ENCODE measurements at regions not wholly inside any gene's neighbourhood (a gene's known extent, or its start where the extent isn't known, plus 50 kb on each side); places are given as distances from the start of the nearest gene placed in this dataset.

DNA sequence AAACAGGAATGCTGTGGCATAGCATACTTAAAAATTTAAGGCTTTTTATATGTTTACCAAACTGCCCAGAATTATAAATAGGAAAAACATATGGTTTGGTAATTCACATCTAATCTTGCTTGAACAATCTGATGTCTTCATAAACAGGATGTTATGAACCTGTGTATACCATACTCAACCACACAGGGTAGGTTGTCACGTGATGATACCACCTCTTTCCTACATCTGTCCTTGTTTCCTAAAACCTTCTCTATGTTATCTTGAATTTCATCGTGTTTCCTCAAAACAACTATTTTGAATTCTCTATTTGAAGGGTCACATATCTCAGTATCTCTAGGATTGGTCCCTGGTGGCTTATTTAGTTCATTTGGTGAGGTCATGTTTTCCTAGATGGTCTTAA is 631.0 kb upstream of the PKN2 start:
- H3K27me3 ChIP-seq (replicated peaks; ENCODE audit: control insufficient read depth, insufficient read depth, low read length): no peaks in the 10 kb centered on the region
- Mint-ChIP-seq H3K4me1 (ENCODE audit: low read depth, unreplicated experiment) (no peaks in the 10 kb centered on the region), H3K36me3 (ENCODE audit: insufficient read depth, unreplicated experiment) (no peaks in the 10 kb centered on the region), H3K4me3 (ENCODE audit: unreplicated experiment) (no peak overlapping the region), H3K9me3 (ENCODE audit: unreplicated experiment) (no peaks in the 10 kb centered on the region), H3K27ac (ENCODE audit: unreplicated experiment) (no peak overlapping the region), H3K27me3 (ENCODE audit: insufficient read depth, unreplicated experiment) (no peaks in the 10 kb centered on the region)
- intact Hi-C loops (cut with micrococcal nuclease; ENCODE audit: unreplicated experiment): no loop called here
- H3K36me3 ChIP-seq (ENCODE audit: control insufficient read depth, insufficient read depth, low read length): no peaks in the 10 kb centered on the region
- TF ChIP-seq, protein P1, sequence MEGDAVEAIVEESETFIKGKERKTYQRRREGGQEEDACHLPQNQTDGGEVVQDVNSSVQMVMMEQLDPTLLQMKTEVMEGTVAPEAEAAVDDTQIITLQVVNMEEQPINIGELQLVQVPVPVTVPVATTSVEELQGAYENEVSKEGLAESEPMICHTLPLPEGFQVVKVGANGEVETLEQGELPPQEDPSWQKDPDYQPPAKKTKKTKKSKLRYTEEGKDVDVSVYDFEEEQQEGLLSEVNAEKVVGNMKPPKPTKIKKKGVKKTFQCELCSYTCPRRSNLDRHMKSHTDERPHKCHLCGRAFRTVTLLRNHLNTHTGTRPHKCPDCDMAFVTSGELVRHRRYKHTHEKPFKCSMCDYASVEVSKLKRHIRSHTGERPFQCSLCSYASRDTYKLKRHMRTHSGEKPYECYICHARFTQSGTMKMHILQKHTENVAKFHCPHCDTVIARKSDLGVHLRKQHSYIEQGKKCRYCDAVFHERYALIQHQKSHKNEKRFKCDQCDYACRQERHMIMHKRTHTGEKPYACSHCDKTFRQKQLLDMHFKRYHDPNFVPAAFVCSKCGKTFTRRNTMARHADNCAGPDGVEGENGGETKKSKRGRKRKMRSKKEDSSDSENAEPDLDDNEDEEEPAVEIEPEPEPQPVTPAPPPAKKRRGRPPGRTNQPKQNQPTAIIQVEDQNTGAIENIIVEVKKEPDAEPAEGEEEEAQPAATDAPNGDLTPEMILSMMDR (IDR thresholded peaks at IDR 0.05; ENCODE audit: insufficient read depth in 1 of 2, low read depth in 1 of 2, low read length in 1 of 2, severe bottlenecking in 1 of 2, unreplicated experiment in 1 of 2): no peak
- CTCF ChIA-PET: no interaction called here
- H3K4me3 ChIP-seq (ENCODE audit: low read depth, low read length): no peak overlapping the region
- POLR2A ChIA-PET: no interaction called here
- no peaks in the 10 kb centered on the region for H3K4me1 ChIP-seq
- DNase-seq: no peak
- no peaks in the 10 kb centered on the region for H3K9me3 ChIP-seq
- no TSS peak for BruUV-seq (replicated peaks)

- DNase-seq: no peak
- no peak overlapping the region for H3K27ac Mint-ChIP-seq (ENCODE audit: unreplicated experiment)
- no peaks in the 10 kb centered on the region for H3K4me1 Mint-ChIP-seq (ENCODE audit: low read depth, unreplicated experiment)
- Histone ChIP-seq H3K36me3 (ENCODE audit: control insufficient read depth, insufficient read depth, low read length) (no peaks in the 10 kb centered on the region), H3K27me3 (replicated peaks; ENCODE audit: control insufficient read depth, insufficient read depth, low read length) (no peaks in the 10 kb centered on the region), H3K4me3 (ENCODE audit: low read depth, low read length) (no peak overlapping the region), H3K4me1 (no peaks in the 10 kb centered on the region), H3K9me3 (no peaks in the 10 kb centered on the region)
- no peak overlapping the region for H3K4me3 Mint-ChIP-seq (ENCODE audit: unreplicated experiment)
- intact Hi-C loops (cut with micrococcal nuclease; ENCODE audit: unreplicated experiment): no loop called here
- CTCF ChIA-PET: no interaction called here
- H3K27me3 Mint-ChIP-seq (ENCODE audit: insufficient read depth, unreplicated experiment): no peaks in the 10 kb centered on the region
- H3K9me3 Mint-ChIP-seq (ENCODE audit: unreplicated experiment): no peaks in the 10 kb centered on the region
- TF ChIP-seq, protein P1 (IDR thresholded peaks at IDR 0.05; ENCODE audit: insufficient read depth in 1 of 2, low read depth in 1 of 2, low read length in 1 of 2, severe bottlenecking in 1 of 2, unreplicated experiment in 1 of 2): no peak
- POLR2A ChIA-PET: no interaction called here
- no TSS peak for BruUV-seq (replicated peaks)
- no peaks in the 10 kb centered on the region for H3K36me3 Mint-ChIP-seq (ENCODE audit: insufficient read depth, unreplicated experiment)
Measured at GRCh38 chr1:88056881-88057280, 627.2 kb upstream of the PKN2 start.

GRCh38 chr1:88058205-88058604 is 625.9 kb upstream of the PKN2 start:
- Mint-ChIP-seq H3K36me3 (ENCODE audit: insufficient read depth, unreplicated experiment) (no peaks in the 10 kb centered on the region), H3K4me3 (ENCODE audit: unreplicated experiment) (no peak overlapping the region), H3K27ac (ENCODE audit: unreplicated experiment) (no peak overlapping the region), H3K9me3 (ENCODE audit: unreplicated experiment) (no peaks in the 10 kb centered on the region), H3K4me1 (ENCODE audit: low read depth, unreplicated experiment) (no peaks in the 10 kb centered on the region), H3K27me3 (ENCODE audit: insufficient read depth, unreplicated experiment) (no peaks in the 10 kb centered on the region)
- H3K36me3 ChIP-seq (ENCODE audit: control insufficient read depth, insufficient read depth, low read length): no peaks in the 10 kb centered on the region
- TF ChIP-seq, protein P1 (IDR thresholded peaks at IDR 0.05; ENCODE audit: insufficient read depth in 1 of 2, low read depth in 1 of 2, low read length in 1 of 2, severe bottlenecking in 1 of 2, unreplicated experiment in 1 of 2): no peak
- BruUV-seq (replicated peaks): no TSS peak
- ChIA-PET POLR2A (no interaction called here), CTCF (no interaction called here)
- no peaks in the 10 kb centered on the region for H3K4me1 ChIP-seq
- no peak overlapping the region for H3K4me3 ChIP-seq (ENCODE audit: low read depth, low read length)
- H3K9me3 ChIP-seq: no peaks in the 10 kb centered on the region
- no peak for DNase-seq
- intact Hi-C loops (cut with micrococcal nuclease; ENCODE audit: unreplicated experiment): no loop called here
- no peaks in the 10 kb centered on the region for H3K27me3 ChIP-seq (replicated peaks; ENCODE audit: control insufficient read depth, insufficient read depth, low read length)

All from Caco-2 (cell line).